ENCODE measurements at regions not wholly inside any gene's neighbourhood (a gene's known extent, or its start where the extent isn't known, plus 50 kb on each side); places are given as distances from the start of the nearest gene placed in this dataset.

GRCh38 chr4:167544391-167544790 lies 310.1 kb upstream of the SPOCK3 start:
- Histone ChIP-seq H3K4me3 (no peak overlapping the region), H3K27ac (no peak overlapping the region)
- TF ChIP-seq CTCF (IDR thresholded peaks at IDR 0.05): no peak
- no peak for DNase-seq (ENCODE audit: low spot score)

GRCh38 chr4:167550021-167550420 lies 315.7 kb upstream of the SPOCK3 start:
- H3K4me3 ChIP-seq: no peak overlapping the region
- no peak overlapping the region for H3K27ac ChIP-seq
- no peak for DNase-seq (ENCODE audit: low spot score)
- no peak for TF ChIP-seq CTCF (IDR thresholded peaks at IDR 0.05)

GRCh38 chr4:167555338-167556022 lies 321.2 kb upstream of the SPOCK3 start:
- no peak for DNase-seq (ENCODE audit: low spot score)
- TF ChIP-seq CTCF (IDR thresholded peaks at IDR 0.05): no peak

GRCh38 chr4:167578906-167579305 lies 344.6 kb upstream of the SPOCK3 start:
- Histone ChIP-seq H3K27ac (no peak overlapping the region), H3K4me3 (no peak overlapping the region)
- no peak for TF ChIP-seq CTCF (IDR thresholded peaks at IDR 0.05)
- no peak for DNase-seq (ENCODE audit: low spot score)

More at GRCh38 chr4:167555338-167556022, 321.2 kb upstream of the SPOCK3 start:
- H3K27ac ChIP-seq: no peak overlapping the region
- H3K4me3 ChIP-seq: no peak overlapping the region

- no peak overlapping the region for H3K4me3 ChIP-seq
- no peak overlapping the region for H3K27ac ChIP-seq
- no peak for DNase-seq (ENCODE audit: low spot score)
- TF ChIP-seq CTCF (IDR thresholded peaks at IDR 0.05): no peak
Measured at GRCh38 chr4:167581449-167581965, 347.2 kb upstream of the SPOCK3 start.

- Histone ChIP-seq H3K4me3 (no peak overlapping the region), H3K27ac (no peak overlapping the region)
- no peak for DNase-seq (ENCODE audit: low spot score)
- TF ChIP-seq CTCF (IDR thresholded peaks at IDR 0.05): no peak
Measured at GRCh38 chr4:167587361-167587760, 353.1 kb upstream of the SPOCK3 start.

GRCh38 chr4:167595898-167596297 lies 361.6 kb upstream of the SPOCK3 start:
- no peak overlapping the region for H3K27ac ChIP-seq
- DNase-seq (ENCODE audit: low spot score): no peak
- no peak for TF ChIP-seq CTCF (IDR thresholded peaks at IDR 0.05)
- H3K4me3 ChIP-seq: no peak overlapping the region

Data from coronary artery (tissue), 2 donors.